HCT116 (cell line): ENCODE measurements at regions not wholly inside any gene's neighbourhood (a gene's known extent, or its start where the extent isn't known, plus 50 kb on each side); places are given as distances from the start of the nearest gene placed in this dataset.

Experiments
- ATAC-seq: fragments of 200-7000 bp; cut with Tn5 transposase; 2 replicates; pipeline ENCODE4 v1.9.1; 2020; ENCODE audit warnings: mild to moderate bottlenecking, moderate library complexity
- BruUV-seq: library from RNA; stranded (reverse); fragments of 400-500 nt; replicated peaks from 2 replicates; lab custom pipeline; 2021; lab: Mats Ljungman, UMichigan
- CTCF ChIA-PET: fragments of 300-600 bp; sonication (Branson Sonifier 250); formaldehyde crosslinking; loops from one replicate; lab custom pipeline; 2021; ENCODE audit warnings: antibody characterized with exemption; lab: Charles Lee
- POLR2A ChIA-PET: fragments of 300-600, 350-600 bp; sonication (Branson Sonifier 250); formaldehyde crosslinking; loops from one replicate; lab custom pipeline; 2021; ENCODE audit warnings: antibody characterized with exemption; lab: Charles Lee
- RAD21 ChIA-PET, 2 experiments: fragments of 300-600 bp; sonication (Branson Sonifier 250); formaldehyde crosslinking; loops; one replicate each; lab custom pipeline; 2023; ENCODE audit warnings: low total read pairs in 2 of 2; ENCODE audit not compliant: uncharacterized antibody in 2 of 2, unreplicated experiment in 2 of 2, low non-redundant PET in 1 of 2; lab: Charles Lee
- DNase-seq: peaks from one replicate; pipeline ENCODE4 v3.0.0-alpha.2; 2010; ENCODE audit warnings: low read depth, low spot score
- H2AFZ ChIP-seq: fragments of 200-600 bp; shearing (Covaris generic), sonication (generic); 2 replicates; pipeline ENCODE4 v1.6.1; 2017; ENCODE audit warnings: low read depth, mixed run types, mixed read lengths, antibody characterized with exemption, low read length; ENCODE audit not compliant: poor library complexity, severe bottlenecking
- H3K27ac ChIP-seq: 2 replicates; pipeline ENCODE4 v1.5.1; 2012; ENCODE audit warnings: low read depth, low read length
- H3K27me3 ChIP-seq: fragments of 200-600 bp; sonication (generic); 2 replicates; pipeline ENCODE4 v1.6.1; 2016; ENCODE audit warnings: mixed run types, low read length, mixed read lengths; ENCODE audit not compliant: insufficient read depth
- H3K36me3 ChIP-seq, 2 experiments: fragments of 200-500 bp in 1 of 2; fragments of 200-600 bp in 1 of 2; sonication (Bioruptor generic) in 1 of 2; sonication (generic) in 1 of 2; 2 replicates each; pipeline versions ENCODE4 v1.5.1 to v1.6.1; 2014 to 2016; ENCODE audit warnings: low read length in 2 of 2, inconsistent platforms in 1 of 2, mixed read lengths in 1 of 2, mixed run types in 1 of 2; ENCODE audit not compliant: insufficient read depth in 2 of 2, control insufficient read depth in 1 of 2
- H3K4me1 ChIP-seq, 2 experiments: fragments of 200-600 bp in 1 of 2; sonication (generic) in 1 of 2; 2 replicates each; pipeline versions ENCODE4 v1.5.1 to v1.6.1; 2012 to 2017; ENCODE audit warnings: low read length in 2 of 2, inconsistent platforms in 1 of 2, mild to moderate bottlenecking in 1 of 2, mixed read lengths in 1 of 2, mixed run types in 1 of 2, moderate library complexity in 1 of 2; ENCODE audit not compliant: insufficient read depth in 2 of 2, control insufficient read depth in 1 of 2
- H3K4me2 ChIP-seq: fragments of 200-600 bp; sonication (generic); 2 replicates; pipeline ENCODE4 v1.6.1; 2017; ENCODE audit warnings: mixed run types, low read length, mixed read lengths
- H3K4me3 ChIP-seq, 2 experiments: fragments of 200-600 bp in 1 of 2; sonication (generic) in 1 of 2; replicated peaks in 1 of 2; 2 replicates each; pipeline ENCODE4 v1.5.1; 2011 to 2016; ENCODE audit warnings: low read length in 2 of 2, control low read depth in 1 of 2, low read depth in 1 of 2, mild to moderate bottlenecking in 1 of 2, mixed read lengths in 1 of 2, mixed run types in 1 of 2
- H3K79me2 ChIP-seq: fragments of 200-600 bp; sonication (generic); 2 replicates; pipeline ENCODE4 v1.6.1; 2017; ENCODE audit warnings: mild to moderate bottlenecking, mixed run types, low read length, moderate library complexity, mixed read lengths; ENCODE audit not compliant: insufficient read depth
- H3K9ac ChIP-seq: fragments of 200-600 bp; sonication (generic); 2 replicates; pipeline ENCODE4 v1.6.1; 2016; ENCODE audit warnings: low read length, mixed read lengths
- H3K9me2 ChIP-seq: fragments of 200-600 bp; sonication (generic), shearing (Covaris generic); 2 replicates; pipeline ENCODE4 v1.6.1; 2017; ENCODE audit warnings: mixed run types, mild to moderate bottlenecking, moderate library complexity; ENCODE audit not compliant: insufficient read depth
- H3K9me3 ChIP-seq, 2 experiments: fragments of 200-500 bp in 1 of 2; fragments of 200-600 bp in 1 of 2; sonication (Bioruptor generic) in 1 of 2; sonication (generic) in 1 of 2; 2 replicates each; pipeline ENCODE4 v1.6.1; 2014 to 2017; ENCODE audit warnings: low read length in 2 of 2, mixed read lengths in 2 of 2, inconsistent platforms in 1 of 2, low read depth in 1 of 2, mild to moderate bottlenecking in 1 of 2, mixed run types in 1 of 2, moderate library complexity in 1 of 2; ENCODE audit not compliant: control insufficient read depth in 1 of 2, insufficient read depth in 1 of 2
- H4K20me1 ChIP-seq: fragments of 200-600 bp; sonication (generic), shearing (Covaris generic); 2 replicates; pipeline ENCODE4 v1.6.1; 2017; ENCODE audit warnings: mixed run types, mild to moderate bottlenecking, moderate library complexity; ENCODE audit not compliant: insufficient read depth
- CBX3 ChIP-seq: IDR thresholded peaks from 2 replicates; pipeline ENCODE4 v1.6.1; 2012; ENCODE audit warnings: low read depth
- EGR1 ChIP-seq: IDR thresholded peaks from 2 replicates; pipeline ENCODE4 v1.6.1; 2012; ENCODE audit warnings: low read depth
- EZH2 ChIP-seq: fragments of 200-600 bp; sonication (generic); IDR thresholded peaks from 2 replicates; pipeline ENCODE4 v1.6.1; 2017; ENCODE audit warnings: antibody characterized with exemption, mixed run types
- EZH2phosphoT487 ChIP-seq: fragments of 200-600 bp; IDR thresholded peaks from 2 replicates; pipeline ENCODE4 v1.6.1; 2018; ENCODE audit warnings: antibody characterized with exemption, borderline replicate concordance
- JUND ChIP-seq: IDR thresholded peaks from 2 replicates; pipeline ENCODE4 v1.6.1; 2012
- POLR2AphosphoS5 ChIP-seq: IDR thresholded peaks from 2 replicates; pipeline ENCODE4 v1.6.1; 2011; ENCODE audit warnings: mild to moderate bottlenecking, low read depth, low read length, moderate library complexity
- RAD21 ChIP-seq: IDR thresholded peaks from 2 replicates; pipeline ENCODE4 v1.6.1; 2012; ENCODE audit warnings: low read depth, mild to moderate bottlenecking
- SIN3A ChIP-seq: IDR thresholded peaks from 2 replicates; pipeline ENCODE4 v1.6.1; 2012; ENCODE audit warnings: low read depth
- SP1 ChIP-seq: IDR thresholded peaks from 2 replicates; pipeline ENCODE4 v1.6.1; 2012; ENCODE audit warnings: low read depth
- TCF7L2 ChIP-seq: IDR thresholded peaks from 2 replicates; pipeline ENCODE4 v1.7.0; 2011; ENCODE audit warnings: borderline replicate concordance, inconsistent platforms; ENCODE audit not compliant: insufficient read depth, insufficient read length; ENCODE audit errors: extremely low read depth
- ZBTB33 ChIP-seq: IDR thresholded peaks from 2 replicates; pipeline ENCODE4 v1.6.1; 2011; ENCODE audit warnings: mild to moderate bottlenecking, low read length, moderate library complexity; ENCODE audit not compliant: insufficient replicate concordance; ENCODE audit errors: extremely low read depth
- intact Hi-C: fragments of 100-400 bp; cut with micrococcal nuclease; formaldehyde crosslinking; loops from 2 replicates; pipeline ENCODE4 v1.10.0; 2022
- TF ChIP-seq, protein P1 (sequence below): IDR thresholded peaks from 2 replicates; pipeline ENCODE4 v1.6.1; 2012

DNA sequence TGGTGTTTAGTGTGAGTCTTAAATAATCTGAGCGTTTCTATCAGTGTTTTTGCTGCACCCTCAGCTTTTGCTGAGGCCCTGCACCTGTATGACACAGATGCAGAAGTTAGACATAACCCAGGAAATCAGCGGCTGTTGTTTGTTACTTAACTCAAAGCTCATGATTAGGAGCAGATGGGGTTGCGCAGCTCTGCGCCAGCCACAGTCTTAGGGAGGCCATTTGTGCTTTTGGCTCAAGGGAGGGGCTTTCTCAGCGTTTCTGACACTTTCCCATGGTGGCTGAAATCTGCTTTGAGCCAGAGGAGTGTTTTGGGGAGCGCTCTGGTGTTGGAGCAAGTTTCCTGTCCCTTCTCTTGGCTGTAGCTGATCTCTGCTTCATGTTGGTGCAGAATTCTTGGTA, 433.8 kb downstream of the NAF1 start:
- no peaks in the 10 kb centered on the region for H3K36me3 ChIP-seq
- H2AFZ ChIP-seq, result no peak overlapping the region
- no peaks in the 10 kb centered on the region for H3K79me2 ChIP-seq
- no peaks in the 10 kb centered on the region; the same call in 1 of the 2 replicates for H4K20me1 ChIP-seq
- ChIA-PET RAD21 (no interaction called here), CTCF (no interaction called here), POLR2A (no interaction called here)
- no TSS peak for BruUV-seq
- H3K4me3 ChIP-seq, result no peak overlapping the region
- H3K4me1 ChIP-seq, result no peaks in the 10 kb centered on the region
- no peak for DNase-seq
- no peak for TF ChIP-seq EZH2
- H3K4me2 ChIP-seq, result no peak overlapping the region
- no peaks in the 10 kb centered on the region for H3K9me2 ChIP-seq
- H3K27ac ChIP-seq, result no peak overlapping the region
- H3K9ac ChIP-seq, result no peak overlapping the region
- H3K9me3 ChIP-seq, result no peaks in the 10 kb centered on the region
- ATAC-seq, result no peak
- no peaks in the 10 kb centered on the region for H3K27me3 ChIP-seq
- intact Hi-C loops, result no loop called here

GRCh38 chr4:162727766-162728165, 438.9 kb downstream of the NAF1 start:
- no peak overlapping the region for H3K4me3 ChIP-seq
- H3K27ac ChIP-seq, result no peak overlapping the region
- TF ChIP-seq RAD21 (no peak), EGR1 (no peak), CBX3 (no peak), EZH2 (no peak), SP1 (no peak), POLR2AphosphoS5 (no peak), EZH2phosphoT487 (no peak), SIN3A (no peak), JUND (no peak), ZBTB33 (no peak), TCF7L2 (no peak)
- TF ChIP-seq, protein P1, sequence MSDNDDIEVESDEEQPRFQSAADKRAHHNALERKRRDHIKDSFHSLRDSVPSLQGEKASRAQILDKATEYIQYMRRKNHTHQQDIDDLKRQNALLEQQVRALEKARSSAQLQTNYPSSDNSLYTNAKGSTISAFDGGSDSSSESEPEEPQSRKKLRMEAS, result no peak
- H2AFZ ChIP-seq, result no peak overlapping the region
- H3K9me3 ChIP-seq, result no peaks in the 10 kb centered on the region
- H3K4me2 ChIP-seq, result no peak overlapping the region
- no peaks in the 10 kb centered on the region for H3K79me2 ChIP-seq
- no peaks in the 10 kb centered on the region; the same call in 1 of the 2 replicates for H4K20me1 ChIP-seq
- ChIA-PET POLR2A (no interaction called here), RAD21 (no interaction called here), CTCF (no interaction called here)
- DNase-seq, result no peak
- no peak overlapping the region for H3K9ac ChIP-seq
- no peaks in the 10 kb centered on the region for H3K9me2 ChIP-seq
- no peaks in the 10 kb centered on the region for H3K27me3 ChIP-seq
- no peak for ATAC-seq
- intact Hi-C loops, result no loop called here
- BruUV-seq, result no TSS peak
- no peaks in the 10 kb centered on the region for H3K4me1 ChIP-seq
- H3K36me3 ChIP-seq, result no peaks in the 10 kb centered on the region
